SJSA1 (cell line): ENCODE measurements at regions not wholly inside any gene's neighbourhood (a gene's known extent, or its start where the extent isn't known, plus 50 kb on each side); places are given as distances from the start of the nearest gene placed in this dataset.

Experiments used
- DNase-seq, 2 experiments: peaks; one replicate each; pipeline ENCODE4 v3.0.0-alpha.2; 2015 to 2020; ENCODE audit warnings: low spot score in 2 of 2, low read depth in 1 of 2
- H3K27ac ChIP-seq: fragments of 250-450 bp; sonication (Bioruptor Pico); 2 replicates; pipeline ENCODE4 v1.5.1; 2020; ENCODE audit warnings: mild to moderate bottlenecking, moderate library complexity
- H3K27me3 ChIP-seq: fragments of 250-450 bp; sonication (Bioruptor Pico); replicated peaks from 2 replicates; pipeline ENCODE4 v1.5.1; 2020; ENCODE audit warnings: mild to moderate bottlenecking, moderate library complexity
- H3K36me3 ChIP-seq: fragments of 250-450 bp; sonication (Bioruptor Pico); 2 replicates; pipeline ENCODE4 v1.5.1; 2020; ENCODE audit warnings: mild to moderate bottlenecking
- H3K4me1 ChIP-seq: fragments of 250-450 bp; sonication (Bioruptor Pico); replicated peaks from 2 replicates; pipeline ENCODE4 v1.6.1; 2021; ENCODE audit warnings: mild to moderate bottlenecking
- H3K4me3 ChIP-seq: fragments of 250-450 bp; sonication (Bioruptor Pico); 2 replicates; pipeline ENCODE4 v1.5.1; 2020; ENCODE audit warnings: mild to moderate bottlenecking
- H3K9me3 ChIP-seq: fragments of 250-450 bp; sonication (Bioruptor Pico); replicated peaks from 2 replicates; pipeline ENCODE4 v1.5.1; 2020; ENCODE audit warnings: mild to moderate bottlenecking

DNA sequence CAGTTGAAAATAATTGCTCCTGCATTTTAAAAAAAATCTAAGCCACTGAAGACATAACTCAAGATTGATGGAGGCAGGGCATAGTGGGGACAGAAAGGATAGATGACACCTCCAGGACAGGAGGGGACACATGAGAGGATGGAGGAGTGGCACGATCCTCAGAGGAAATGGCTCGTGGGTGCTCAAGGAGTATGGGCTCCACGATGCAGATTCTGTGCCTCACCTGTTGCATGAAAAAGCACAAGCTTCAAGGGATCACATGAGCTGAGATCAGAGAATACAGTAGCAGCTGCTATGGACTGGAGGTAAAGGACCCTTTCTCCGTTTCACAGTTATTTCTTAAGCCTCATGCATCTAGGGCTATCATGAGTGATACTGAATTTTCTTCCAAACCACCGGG lies 69.7 kb upstream of the KL start:
- Histone ChIP-seq H3K27me3 (no peaks in the 10 kb centered on the region), H3K36me3 (no peaks in the 10 kb centered on the region), H3K4me3 (no peak overlapping the region), H3K27ac (no peak overlapping the region), H3K4me1 (no peaks in the 10 kb centered on the region), H3K9me3 (no peaks in the 10 kb centered on the region)
- no peak for DNase-seq

DNA sequence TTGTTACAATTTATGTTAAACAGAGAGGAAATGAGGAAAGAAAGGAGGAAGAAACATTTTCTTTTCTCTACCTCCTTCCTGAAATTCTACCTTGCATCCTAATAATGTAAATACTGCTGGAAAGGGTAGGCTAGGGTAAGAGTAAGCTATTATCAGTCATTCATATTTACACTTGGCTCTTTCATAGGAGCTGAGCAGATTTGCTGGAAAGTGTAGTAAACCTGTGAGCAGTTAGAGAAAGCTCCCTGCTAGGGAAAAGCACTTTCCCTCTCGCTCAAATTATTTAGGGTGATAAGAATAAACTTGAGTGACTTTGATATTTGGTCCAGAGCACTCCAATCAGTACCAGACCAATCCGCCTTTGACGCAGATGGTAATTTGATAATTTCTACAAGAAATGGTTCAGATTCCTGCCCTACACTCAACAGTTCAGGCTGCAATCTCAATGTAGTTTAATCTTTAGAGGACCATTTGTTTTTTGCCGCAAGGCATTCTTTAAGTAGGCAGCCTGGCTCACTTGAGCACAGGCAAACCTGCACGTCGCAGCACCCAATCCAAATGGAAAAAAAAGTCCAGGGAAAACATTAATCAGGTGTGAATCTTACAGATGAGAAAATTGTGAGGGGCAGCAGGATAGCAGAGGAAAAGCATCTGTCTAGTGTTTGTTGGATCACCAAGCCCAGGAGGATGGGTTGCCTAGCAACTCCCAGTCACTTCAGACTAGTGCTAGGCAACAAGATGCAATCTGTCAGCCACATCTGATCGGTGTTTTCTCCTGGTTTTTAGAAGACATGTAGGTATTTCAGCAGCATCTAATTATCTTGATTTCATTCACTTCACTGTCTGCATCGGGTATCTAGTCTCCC lies 68.6 kb upstream of the KL start:
- no peak overlapping the region for H3K4me3 ChIP-seq
- no peaks in the 10 kb centered on the region for H3K27me3 ChIP-seq
- no peak for DNase-seq
- no peaks in the 10 kb centered on the region for H3K36me3 ChIP-seq
- no peaks in the 10 kb centered on the region for H3K9me3 ChIP-seq
- H3K27ac ChIP-seq = no peak overlapping the region
- H3K4me1 ChIP-seq = no peaks in the 10 kb centered on the region

DNA sequence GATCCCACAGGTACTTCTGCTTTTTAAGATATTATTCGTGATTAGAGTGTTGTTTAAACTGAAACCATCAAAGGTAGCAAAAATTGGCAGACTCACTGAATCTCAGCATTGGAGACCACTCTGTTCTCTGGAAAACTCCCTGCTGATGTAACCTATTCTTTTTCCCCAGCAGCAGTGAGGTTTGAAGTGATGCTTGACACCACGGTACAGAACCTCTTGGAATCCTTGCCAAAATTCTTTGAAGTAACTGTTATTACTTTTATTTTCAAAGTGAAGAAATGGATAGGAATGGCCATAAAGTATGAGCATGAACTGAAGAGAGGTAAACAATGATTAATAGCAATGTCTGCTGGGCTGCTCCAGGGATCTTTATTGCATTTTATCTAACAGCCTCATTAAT lies 66.4 kb upstream of the KL start:
- no peak overlapping the region for H3K27ac ChIP-seq
- no peaks in the 10 kb centered on the region for H3K36me3 ChIP-seq
- no peak for DNase-seq
- no peaks in the 10 kb centered on the region for H3K4me1 ChIP-seq
- no peaks in the 10 kb centered on the region for H3K9me3 ChIP-seq
- no peak overlapping the region for H3K4me3 ChIP-seq
- H3K27me3 ChIP-seq = no peaks in the 10 kb centered on the region

DNA sequence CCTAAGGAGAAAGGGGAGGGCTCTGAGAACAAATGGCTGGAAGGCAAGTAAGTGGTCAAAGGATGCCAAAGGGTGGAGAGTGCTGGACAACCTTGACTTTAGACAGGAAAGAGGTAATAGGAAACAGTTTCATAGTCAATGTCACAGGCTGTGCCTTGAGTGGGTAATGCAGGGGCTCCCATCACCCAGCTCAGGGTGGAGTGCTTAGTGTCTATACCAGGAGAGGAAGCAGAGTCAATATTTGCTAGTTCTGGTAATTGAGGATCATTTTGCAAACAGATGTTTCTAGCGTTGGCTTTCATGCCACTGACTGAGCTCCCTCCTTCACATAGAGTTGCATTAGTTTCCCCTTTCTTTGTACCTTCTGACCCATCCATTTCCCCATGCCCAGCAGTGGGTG lies 64.6 kb upstream of the KL start:
- Histone ChIP-seq H3K4me3 (no peak overlapping the region), H3K27me3 (no peaks in the 10 kb centered on the region), H3K27ac (no peak overlapping the region), H3K9me3 (no peaks in the 10 kb centered on the region), H3K4me1 (no peaks in the 10 kb centered on the region), H3K36me3 (no peaks in the 10 kb centered on the region)
- DNase-seq = no peak

DNA sequence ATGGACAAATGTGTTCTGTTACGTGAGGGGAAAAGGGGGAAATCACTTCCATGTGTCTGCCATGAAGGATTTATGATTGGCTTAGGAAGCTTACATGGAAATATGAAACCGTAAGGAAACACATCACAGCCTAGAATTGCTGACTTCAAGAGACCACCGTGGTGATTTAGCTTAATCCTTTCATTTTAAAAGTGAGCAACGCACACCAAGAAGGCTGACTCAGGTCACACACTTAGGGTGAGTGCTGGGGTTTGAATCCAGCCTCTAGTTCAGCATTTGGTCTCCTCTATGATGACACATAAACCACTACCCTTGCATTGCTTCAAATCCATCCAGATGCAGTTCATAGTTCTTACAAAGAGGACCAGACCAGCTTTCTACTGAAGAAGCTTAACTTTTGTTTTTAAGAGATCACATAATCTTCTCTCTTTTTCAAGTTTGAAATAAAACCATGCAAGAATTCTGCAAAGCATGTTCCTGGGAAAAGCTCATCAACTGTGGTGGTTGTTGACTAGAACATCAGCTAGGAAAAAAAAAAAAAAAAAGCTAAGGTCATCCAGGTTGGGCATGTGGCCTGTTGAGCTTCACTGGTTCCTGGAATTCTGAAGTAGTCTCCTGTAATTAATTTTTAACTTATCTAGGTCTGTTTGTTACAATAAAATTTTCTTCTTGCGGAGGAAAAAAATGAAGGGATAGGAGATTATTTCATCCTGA lies 60.2 kb upstream of the KL start:
- H3K27ac ChIP-seq = no peak overlapping the region
- H3K36me3 ChIP-seq = no peaks in the 10 kb centered on the region
- DNase-seq = no peak
- H3K9me3 ChIP-seq = no peaks in the 10 kb centered on the region
- H3K4me3 ChIP-seq = no peak overlapping the region
- peaks cover 10% of the 10 kb centered on the region for H3K4me1 ChIP-seq
- H3K27me3 ChIP-seq = no peaks in the 10 kb centered on the region

DNA sequence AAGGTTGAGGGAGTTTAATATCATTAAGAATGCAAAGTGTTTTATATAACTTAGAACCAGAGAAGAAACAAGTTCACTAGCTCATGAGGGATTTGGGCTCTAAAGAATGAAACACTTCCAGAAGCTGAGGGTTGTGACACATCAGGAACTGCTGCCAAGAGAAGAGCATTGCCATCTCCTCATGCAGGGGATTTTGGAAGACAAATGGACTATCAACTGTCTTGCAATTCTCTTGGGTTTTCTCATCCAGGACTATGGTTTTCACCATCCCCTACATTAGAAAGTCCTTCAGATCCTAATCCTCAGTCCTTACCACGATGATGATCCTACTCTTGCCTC lies 59.7 kb upstream of the KL start:
- Histone ChIP-seq H3K4me1 (peaks cover 10% of the 10 kb centered on the region), H3K27ac (no peak overlapping the region), H3K36me3 (no peaks in the 10 kb centered on the region), H3K27me3 (no peaks in the 10 kb centered on the region), H3K4me3 (no peak overlapping the region), H3K9me3 (no peaks in the 10 kb centered on the region)
- DNase-seq = no peak

DNA sequence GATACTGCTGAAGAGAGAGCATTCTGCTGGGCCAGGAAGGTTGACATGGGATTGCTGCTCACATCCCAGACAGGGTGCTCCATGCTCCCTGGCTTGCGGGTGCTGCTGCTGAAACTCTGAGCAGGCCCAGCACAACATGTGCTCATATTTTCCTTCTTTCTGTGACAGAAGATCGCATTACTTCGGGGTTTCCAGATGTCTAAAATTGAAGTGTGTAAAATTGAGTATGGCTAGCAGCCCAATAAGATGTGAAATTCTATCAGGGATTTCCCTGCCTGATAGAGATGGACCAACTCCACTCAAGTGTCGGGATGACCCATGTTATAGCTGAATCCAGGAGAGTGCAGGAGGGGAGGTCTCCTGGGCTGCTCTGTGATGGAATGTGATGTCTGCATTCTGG lies 55.6 kb upstream of the KL start:
- H3K9me3 ChIP-seq = no peaks in the 10 kb centered on the region
- no peak overlapping the region for H3K27ac ChIP-seq
- no peaks in the 10 kb centered on the region for H3K27me3 ChIP-seq
- no peak overlapping the region for H3K4me3 ChIP-seq
- DNase-seq = no peak
- peaks cover 10% of the 10 kb centered on the region for H3K4me1 ChIP-seq
- no peaks in the 10 kb centered on the region for H3K36me3 ChIP-seq

DNA sequence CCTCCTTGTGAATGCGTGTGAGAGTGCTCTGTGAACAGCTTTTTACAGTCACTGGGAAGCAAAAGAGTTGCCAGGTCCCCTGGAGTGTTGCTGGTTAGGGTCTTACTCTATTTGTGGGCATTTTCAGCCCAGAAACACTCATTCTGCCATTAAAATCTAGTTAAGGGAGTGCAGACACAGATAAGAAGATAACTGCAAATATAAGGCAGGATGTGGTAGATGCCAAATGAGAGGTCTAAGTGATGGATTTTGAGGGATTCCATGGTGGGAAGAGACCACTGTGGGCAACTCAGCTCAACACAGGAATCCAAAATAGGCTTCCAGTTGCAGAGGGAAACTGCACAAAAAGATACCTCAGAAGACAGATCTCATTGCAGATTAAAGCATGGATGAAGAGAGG lies 54.5 kb upstream of the KL start:
- Histone ChIP-seq H3K9me3 (no peaks in the 10 kb centered on the region), H3K4me3 (no peak overlapping the region), H3K36me3 (no peaks in the 10 kb centered on the region), H3K27me3 (no peaks in the 10 kb centered on the region), H3K27ac (no peak overlapping the region), H3K4me1 (peaks cover 10% of the 10 kb centered on the region)
- DNase-seq = no peak

DNA sequence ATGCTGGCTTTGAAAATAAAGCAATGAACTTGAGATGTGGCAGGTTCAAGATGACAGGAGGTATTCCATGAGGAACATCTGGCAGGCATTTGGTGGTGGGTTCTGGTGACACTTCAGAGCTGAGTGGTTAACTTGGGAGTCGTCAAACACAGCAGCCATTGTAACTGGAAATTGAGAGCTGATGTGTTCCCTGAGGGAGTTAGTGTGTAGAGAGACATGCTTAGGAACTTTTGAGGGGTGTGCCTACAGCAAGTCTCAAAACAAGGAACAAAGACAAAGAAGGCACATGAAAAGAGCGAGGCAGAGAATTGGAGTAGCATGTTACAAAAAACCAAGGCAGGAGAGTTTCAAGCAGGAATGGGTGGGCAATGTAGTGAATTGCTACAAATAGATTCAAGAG lies 53.9 kb upstream of the KL start:
- H3K4me3 ChIP-seq = no peak overlapping the region
- no peaks in the 10 kb centered on the region for H3K36me3 ChIP-seq
- H3K27ac ChIP-seq = no peak overlapping the region
- H3K27me3 ChIP-seq = no peaks in the 10 kb centered on the region
- peaks cover 10% of the 10 kb centered on the region for H3K4me1 ChIP-seq
- DNase-seq = no peak
- no peaks in the 10 kb centered on the region for H3K9me3 ChIP-seq

DNA sequence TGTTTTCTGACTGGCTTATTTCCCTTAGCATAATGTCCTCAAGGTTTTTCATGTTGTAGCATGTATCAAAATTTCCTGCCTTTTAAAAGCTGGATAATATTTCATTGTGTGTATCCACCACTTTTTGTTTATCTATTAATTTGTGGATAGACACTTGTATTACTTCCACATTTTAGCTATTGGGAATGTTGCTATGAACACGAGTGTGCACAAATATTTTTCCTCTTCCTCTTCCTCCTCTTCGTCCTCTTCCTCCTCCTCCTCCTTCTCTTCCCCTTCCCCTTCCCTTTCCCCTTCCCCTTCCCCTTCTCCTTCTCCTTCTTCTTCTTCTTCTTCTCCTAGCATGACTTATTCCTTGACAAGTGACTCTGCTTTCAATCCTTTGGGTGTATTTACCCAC lies 51.2 kb upstream of the KL start:
- no peaks in the 10 kb centered on the region for H3K36me3 ChIP-seq
- H3K27ac ChIP-seq = no peak overlapping the region
- DNase-seq = no peak
- H3K4me3 ChIP-seq = no peak overlapping the region
- H3K4me1 ChIP-seq = peaks cover 9% of the 10 kb centered on the region
- no peaks in the 10 kb centered on the region for H3K9me3 ChIP-seq
- H3K27me3 ChIP-seq = no peaks in the 10 kb centered on the region
